Trophoblast cell (in vitro differentiated cells and primary cell): ENCODE measurements at regions not wholly inside any gene's neighbourhood (a gene's known extent, or its start where the extent isn't known, plus 50 kb on each side); places are given as distances from the start of the nearest gene placed in this dataset.

ENCODE experiments used
- DNase-seq, 2 donors: peaks; one replicate each; pipeline ENCODE4 v3.0.0-alpha.2; 2016
- H2AFZ ChIP-seq: 2 replicates; pipeline ENCODE4 v1.6.1; 2013; ENCODE audit warnings: low read length, moderate library complexity, mild to moderate bottlenecking; ENCODE audit not compliant: insufficient read depth, poor library complexity
- H2AK5ac ChIP-seq: 2 replicates; pipeline ENCODE4 v1.6.1; 2013; ENCODE audit warnings: mild to moderate bottlenecking, low read length
- H2BK120ac ChIP-seq: 2 replicates; pipeline ENCODE4 v1.6.1; 2013; ENCODE audit warnings: low read length, mild to moderate bottlenecking, moderate library complexity; ENCODE audit not compliant: insufficient read depth, poor library complexity
- H2BK12ac ChIP-seq: 2 replicates; pipeline ENCODE4 v1.6.1; 2013; ENCODE audit warnings: mild to moderate bottlenecking, low read length, moderate library complexity
- H2BK5ac ChIP-seq: 2 replicates; pipeline ENCODE4 v1.6.1; 2013; ENCODE audit warnings: low read length, low read depth, moderate library complexity, mild to moderate bottlenecking; ENCODE audit not compliant: poor library complexity
- H3K14ac ChIP-seq: 2 replicates; pipeline ENCODE4 v1.6.1; 2013; ENCODE audit warnings: mild to moderate bottlenecking, low read length
- H3K18ac ChIP-seq: 2 replicates; pipeline ENCODE4 v1.6.1; 2013; ENCODE audit warnings: mild to moderate bottlenecking, low read length
- H3K23ac ChIP-seq: 2 replicates; pipeline ENCODE4 v1.6.1; 2013; ENCODE audit warnings: low read length
- H3K27ac ChIP-seq: 2 replicates; pipeline ENCODE4 v1.5.1; 2013; ENCODE audit warnings: low read depth, mild to moderate bottlenecking, inconsistent platforms, low read length, moderate library complexity
- H3K27me3 ChIP-seq: 2 replicates; pipeline ENCODE4 v1.6.1; 2013; ENCODE audit warnings: inconsistent platforms, mild to moderate bottlenecking, low read length, moderate library complexity; ENCODE audit not compliant: insufficient read depth
- H3K36me3 ChIP-seq, 2 experiments: 1 replicate in 1 of 2; 2 replicates in 1 of 2; pipeline ENCODE4 v1.6.1; 2013; ENCODE audit warnings: low read length in 2 of 2, mild to moderate bottlenecking in 2 of 2, moderate library complexity in 1 of 2; ENCODE audit not compliant: insufficient read depth in 2 of 2, control insufficient read depth in 1 of 2
- H3K4ac ChIP-seq: 2 replicates; pipeline ENCODE4 v1.6.1; 2013; ENCODE audit warnings: low read depth, mild to moderate bottlenecking, low read length, moderate library complexity
- H3K4me1 ChIP-seq, 2 experiments: 1 replicate in 1 of 2; 2 replicates in 1 of 2; pipeline ENCODE4 v1.6.1; 2013; ENCODE audit warnings: low read length in 2 of 2, mild to moderate bottlenecking in 2 of 2, moderate library complexity in 1 of 2; ENCODE audit not compliant: insufficient read depth in 2 of 2, control insufficient read depth in 1 of 2
- H3K4me2 ChIP-seq: 2 replicates; pipeline ENCODE4 v1.6.1; 2013; ENCODE audit warnings: inconsistent platforms, mild to moderate bottlenecking, low read length, moderate library complexity
- H3K4me3 ChIP-seq: 2 replicates; pipeline ENCODE4 v1.5.1; 2013; ENCODE audit warnings: mild to moderate bottlenecking, low read depth, low read length, inconsistent platforms
- H3K79me1 ChIP-seq: one replicate; pipeline ENCODE4 v1.6.1; 2013; ENCODE audit warnings: low read length
- H3K79me2 ChIP-seq: 2 replicates; pipeline ENCODE4 v1.6.1; 2013; ENCODE audit warnings: low read length, mild to moderate bottlenecking; ENCODE audit not compliant: control insufficient read depth, insufficient read depth, poor library complexity
- H3K9ac ChIP-seq: 2 replicates; pipeline ENCODE4 v1.6.1; 2013; ENCODE audit warnings: mild to moderate bottlenecking, low read length
- H3K9me3 ChIP-seq: 2 replicates; pipeline ENCODE4 v1.6.1; 2013; ENCODE audit warnings: low read depth, mild to moderate bottlenecking, control low read depth, inconsistent platforms, low read length; ENCODE audit not compliant: insufficient read depth
- H4K12ac ChIP-seq: 2 replicates; pipeline ENCODE4 v1.6.1; 2013; ENCODE audit warnings: low read depth, mild to moderate bottlenecking, low read length, moderate library complexity
- H4K8ac ChIP-seq: 2 replicates; pipeline ENCODE4 v1.6.1; 2013; ENCODE audit warnings: low read depth, mild to moderate bottlenecking, low read length, moderate library complexity
- H4K91ac ChIP-seq: one replicate; pipeline ENCODE4 v1.6.1; 2013; ENCODE audit warnings: low read depth, mild to moderate bottlenecking, low read length, moderate library complexity
- WGBS: extraction: QIAGEN DNeasy Blood & Tissue Kit; methylation state at CpG from one replicate; pipeline ENCODE4 v1.1.7; 2013; ENCODE audit warnings: missing lambda C conversion rate; ENCODE audit not compliant: insufficient read length, insufficient coverage; ENCODE audit errors: extremely low coverage; 5-methylcytosine and 5-hydroxymethylcytosine counted together

- no peak overlapping the region for H3K4me2 ChIP-seq
- no peaks in the 10 kb centered on the region for H3K9me3 ChIP-seq
- H3K18ac ChIP-seq, result no peak overlapping the region
- H3K79me2 ChIP-seq, result no peaks in the 10 kb centered on the region
- H3K27ac ChIP-seq, result no peak overlapping the region
- no peak overlapping the region for H2AFZ ChIP-seq
- no peak overlapping the region for H4K12ac ChIP-seq
- no peak overlapping the region for H3K9ac ChIP-seq
- no peak overlapping the region for H2BK120ac ChIP-seq
- H3K23ac ChIP-seq, result no peak overlapping the region
- DNase-seq, result no peak
- H3K14ac ChIP-seq, result no peak overlapping the region
- no CpG with 5 or more reads among the region's 1 CpG for WGBS
- no peak overlapping the region for H4K91ac ChIP-seq
- no peak overlapping the region for H2AK5ac ChIP-seq
- no peak overlapping the region for H4K8ac ChIP-seq
- H3K27me3 ChIP-seq, result no peaks in the 10 kb centered on the region
- no peak overlapping the region for H2BK5ac ChIP-seq
- no peaks in the 10 kb centered on the region for H3K4me1 ChIP-seq
- H2BK12ac ChIP-seq, result no peak overlapping the region
- no peak overlapping the region for H3K4me3 ChIP-seq
- no peak overlapping the region for H3K4ac ChIP-seq
- H3K36me3 ChIP-seq, result no peaks in the 10 kb centered on the region
- no peaks in the 10 kb centered on the region for H3K79me1 ChIP-seq
Measured at GRCh38 chr7:124388751-124389150, 355.9 kb upstream of the TMEM229A start.

- Histone ChIP-seq H2BK12ac (no peak overlapping the region), H3K36me3 (no peaks in the 10 kb centered on the region), H3K27ac (no peak overlapping the region), H3K9me3 (no peaks in the 10 kb centered on the region), H3K14ac (no peak overlapping the region), H3K4me1 (no peaks in the 10 kb centered on the region), H3K79me1 (no peaks in the 10 kb centered on the region), H2AK5ac (no peak overlapping the region), H4K91ac (no peak overlapping the region), H3K4ac (no peak overlapping the region), H3K23ac (no peak overlapping the region), H4K8ac (no peak overlapping the region), H2BK120ac (no peak overlapping the region), H4K12ac (no peak overlapping the region), H3K4me2 (no peak overlapping the region), H3K18ac (no peak overlapping the region), H2BK5ac (no peak overlapping the region), H2AFZ (no peak overlapping the region), H3K4me3 (no peak overlapping the region), H3K9ac (no peak overlapping the region), H3K27me3 (no peaks in the 10 kb centered on the region), H3K79me2 (no peaks in the 10 kb centered on the region)
- DNase-seq, result no peak
- no CpG with 5 or more reads among the region's 4 CpGs for WGBS
Measured at GRCh38 chr7:124387056-124387455, 354.2 kb upstream of the TMEM229A start.

GRCh38 chr7:124379296-124379695, 346.4 kb upstream of the TMEM229A start:
- H3K9ac ChIP-seq, result no peak overlapping the region
- no peak overlapping the region for H2AK5ac ChIP-seq
- peak overlapping the region; percentile 17 for H3K23ac ChIP-seq
- H3K14ac ChIP-seq, result no peak overlapping the region
- H2BK5ac ChIP-seq, result no peak overlapping the region
- H3K27ac ChIP-seq, result no peak overlapping the region
- H2BK120ac ChIP-seq, result no peak overlapping the region
- no peak for DNase-seq
- H4K12ac ChIP-seq, result no peak overlapping the region
- H3K4me3 ChIP-seq, result no peak overlapping the region
- WGBS, result no CpG with 5 or more reads among the region's 1 CpG
- no peaks in the 10 kb centered on the region for H3K79me1 ChIP-seq
- no peaks in the 10 kb centered on the region for H3K9me3 ChIP-seq
- no peak overlapping the region for H3K4me2 ChIP-seq
- H3K36me3 ChIP-seq, result no peaks in the 10 kb centered on the region
- no peak overlapping the region for H3K4ac ChIP-seq
- no peaks in the 10 kb centered on the region for H3K4me1 ChIP-seq
- no peak overlapping the region for H2AFZ ChIP-seq
- no peak overlapping the region for H4K91ac ChIP-seq
- no peaks in the 10 kb centered on the region for H3K79me2 ChIP-seq
- no peak overlapping the region for H4K8ac ChIP-seq
- H3K18ac ChIP-seq, result no peak overlapping the region
- no peak overlapping the region for H2BK12ac ChIP-seq
- no peaks in the 10 kb centered on the region for H3K27me3 ChIP-seq

- Histone ChIP-seq H3K9me3 (no peaks in the 10 kb centered on the region), H3K4ac (no peak overlapping the region), H2BK120ac (no peak overlapping the region), H3K9ac (no peak overlapping the region), H3K79me2 (no peaks in the 10 kb centered on the region), H3K27me3 (no peaks in the 10 kb centered on the region), H3K4me3 (no peak overlapping the region), H2BK5ac (no peak overlapping the region), H3K36me3 (no peaks in the 10 kb centered on the region), H2AFZ (no peak overlapping the region), H4K8ac (no peak overlapping the region), H2AK5ac (no peak overlapping the region), H2BK12ac (no peak overlapping the region), H3K79me1 (no peaks in the 10 kb centered on the region), H3K27ac (no peak overlapping the region), H3K18ac (no peak overlapping the region), H3K4me1 (no peaks in the 10 kb centered on the region), H3K23ac (no peak overlapping the region), H3K14ac (no peak overlapping the region), H4K12ac (no peak overlapping the region), H4K91ac (no peak overlapping the region), H3K4me2 (no peak overlapping the region)
- no CpG with 5 or more reads among the region's 4 CpGs for WGBS
- no peak for DNase-seq
Measured at GRCh38 chr7:124376111-124376510, 343.2 kb upstream of the TMEM229A start.
